Thymus (tissue), 11 donors: ENCODE measurements at regions not wholly inside any gene's neighbourhood (a gene's known extent, or its start where the extent isn't known, plus 50 kb on each side); places are given as distances from the start of the nearest gene placed in this dataset.
A peak's percentile ranks its signal among the peaks of the same experiment; 100 is the strongest.

ENCODE experiments used
- DNase-seq, 9 donors: peaks; one replicate each; pipeline ENCODE4 v3.0.0-alpha.2; 2013; ENCODE audit warnings: low spot score in 9 of 9, low read depth in 6 of 9, missing footprints in 1 of 9
- H3K27ac ChIP-seq, 2 donors: one replicate each; pipeline ENCODE4 v1.5.1; 2013; ENCODE audit warnings: control low read depth in 1 of 2, low read depth in 1 of 2, low read length in 1 of 2, mild to moderate bottlenecking in 1 of 2, moderate library complexity in 1 of 2
- H3K27me3 ChIP-seq, 2 donors: one replicate each; pipeline ENCODE4 v1.5.1; 2013; ENCODE audit warnings: low read length in 1 of 2; ENCODE audit not compliant: control insufficient read depth in 2 of 2, insufficient read depth in 1 of 2
- H3K36me3 ChIP-seq, 2 donors: one replicate each; pipeline ENCODE4 v1.5.1; 2013; ENCODE audit warnings: low read length in 1 of 2, mild to moderate bottlenecking in 1 of 2, moderate library complexity in 1 of 2; ENCODE audit not compliant: control insufficient read depth in 2 of 2, insufficient read depth in 2 of 2
- H3K4me1 ChIP-seq, 2 donors: one replicate each; pipeline ENCODE4 v1.5.1; 2013; ENCODE audit warnings: low read length in 2 of 2; ENCODE audit not compliant: control insufficient read depth in 2 of 2, insufficient read depth in 2 of 2
- H3K4me3 ChIP-seq, 2 donors: one replicate each; pipeline ENCODE4 v1.5.1; 2013; ENCODE audit warnings: low read length in 2 of 2, control low read depth in 1 of 2, mild to moderate bottlenecking in 1 of 2
- H3K9me3 ChIP-seq, 2 donors: one replicate each; pipeline ENCODE4 v1.5.1; 2013; ENCODE audit warnings: low read length in 1 of 2, mild to moderate bottlenecking in 1 of 2; ENCODE audit not compliant: control insufficient read depth in 2 of 2, insufficient read depth in 1 of 2
- WGBS: extraction: QIAGEN DNeasy Blood & Tissue Kit; methylation state at CpG from one replicate; pipeline ENCODE4 v1.1.7; 2013; 5-methylcytosine and 5-hydroxymethylcytosine counted together
- donor health status: healthy.

GRCh38 chr3:64454179-64454578, 228.9 kb upstream of the PRICKLE2 start:
- H3K9me3 ChIP-seq = no peaks in the 10 kb centered on the region
- WGBS = 76% methylated on average over 3 of the region's 3 CpGs

DNA sequence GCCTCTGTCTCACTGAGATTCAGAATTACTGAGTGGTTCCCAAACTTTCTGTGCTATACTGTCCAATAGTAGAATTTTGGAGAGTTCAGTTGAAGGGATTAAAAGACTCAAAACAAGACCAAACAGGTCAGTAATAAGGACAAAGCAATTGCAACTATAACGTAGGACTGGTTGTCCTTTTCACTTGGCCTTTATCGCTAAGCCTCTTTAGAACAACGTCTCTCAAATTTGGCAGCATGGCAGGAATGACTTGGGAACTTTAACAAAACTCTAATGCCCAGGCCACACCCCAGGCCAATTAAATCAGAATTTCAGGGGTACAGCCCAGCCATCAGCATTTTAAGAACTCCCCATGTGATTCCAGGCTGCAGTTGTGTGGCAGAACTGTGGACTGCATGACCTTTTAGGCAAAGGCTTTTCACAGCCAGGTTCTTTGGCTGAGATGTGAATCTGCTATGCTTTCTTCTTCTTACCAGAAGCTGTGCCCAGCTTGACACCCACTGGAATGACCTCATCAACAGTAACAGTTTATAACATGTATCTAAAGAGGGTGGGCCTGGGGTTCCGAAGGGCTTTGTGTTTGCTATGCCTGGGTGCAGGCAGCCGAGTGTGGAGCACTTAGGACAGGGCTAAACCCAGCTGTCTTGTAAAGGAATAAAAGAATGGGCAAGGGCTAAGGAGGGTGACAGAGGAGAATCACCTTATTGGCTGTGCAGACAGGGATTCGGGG, 226.2 kb upstream of the PRICKLE2 start:
- no peaks in the 10 kb centered on the region for H3K4me1 ChIP-seq
- H3K9me3 ChIP-seq = no peaks in the 10 kb centered on the region
- WGBS = 92% methylated on average over 6 of the region's 6 CpGs
- no peak overlapping the region for H3K27ac ChIP-seq
- no peak overlapping the region for H3K4me3 ChIP-seq
- no peak for DNase-seq
- no peaks in the 10 kb centered on the region for H3K36me3 ChIP-seq
- H3K27me3 ChIP-seq = peaks cover 0 to 2% of the 10 kb centered on the region in 2 donors

More at GRCh38 chr3:64454179-64454578, 228.9 kb upstream of the PRICKLE2 start:
- DNase-seq = no peak
- no peak overlapping the region for H3K27ac ChIP-seq
- H3K27me3 ChIP-seq = no peaks in the 10 kb centered on the region
- no peak overlapping the region for H3K4me3 ChIP-seq
- no peaks in the 10 kb centered on the region for H3K36me3 ChIP-seq
- H3K4me1 ChIP-seq = no peaks in the 10 kb centered on the region

DNA sequence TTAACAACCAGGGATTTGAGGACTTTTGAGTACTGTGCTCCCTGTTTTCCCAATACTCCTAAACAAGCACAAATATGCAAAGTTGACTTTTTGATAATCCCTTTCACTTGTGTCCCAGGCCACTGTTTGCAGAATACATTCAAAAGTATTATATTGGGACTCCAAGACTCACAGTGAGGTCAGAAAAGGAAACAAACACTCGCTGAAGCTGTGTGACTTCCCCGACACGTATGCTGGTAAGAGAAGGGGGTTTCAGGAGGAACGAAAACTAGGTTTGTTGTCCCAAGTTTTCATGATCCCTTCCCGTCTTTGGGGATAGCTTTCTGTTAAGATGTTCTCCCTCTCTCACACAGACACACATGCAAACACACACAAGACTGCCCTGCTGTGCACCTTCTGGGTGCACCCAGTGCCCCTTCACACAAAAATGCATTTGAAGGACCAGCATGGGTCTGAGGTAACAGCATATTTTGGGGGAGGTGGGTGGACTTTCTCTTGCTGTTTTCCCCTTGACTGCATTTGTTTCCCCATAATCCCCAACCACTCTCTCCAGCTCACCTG, 225.2 kb upstream of the PRICKLE2 start:
- Histone ChIP-seq H3K4me1 (no peaks in the 10 kb centered on the region), H3K27ac (no peak overlapping the region), H3K9me3 (no peaks in the 10 kb centered on the region), H3K27me3 (peaks cover 9 to 11% of the 10 kb centered on the region in 2 donors), H3K36me3 (no peaks in the 10 kb centered on the region), H3K4me3 (no peak overlapping the region)
- 50% methylated on average over 5 of the region's 5 CpGs for WGBS
- no peak for DNase-seq

- no peak overlapping the region for H3K4me3 ChIP-seq
- peaks cover 20 to 26% of the 10 kb centered on the region in 2 donors for H3K27me3 ChIP-seq
- no peak for DNase-seq
- no peaks in the 10 kb centered on the region for H3K4me1 ChIP-seq
- no peaks in the 10 kb centered on the region for H3K36me3 ChIP-seq
- no peak overlapping the region for H3K27ac ChIP-seq
- WGBS = 95% methylated on average over 2 of the region's 2 CpGs
- H3K9me3 ChIP-seq = no peaks in the 10 kb centered on the region
Observed at GRCh38 chr3:64449026-64449425, 223.8 kb upstream of the PRICKLE2 start.

GRCh38 chr3:64445944-64446300, 220.7 kb upstream of the PRICKLE2 start:
- WGBS = 74% methylated on average over 5 of the region's 5 CpGs
- H3K4me1 ChIP-seq = no peaks in the 10 kb centered on the region
- H3K36me3 ChIP-seq = no peaks in the 10 kb centered on the region
- H3K27ac ChIP-seq = no peak overlapping the region
- no peaks in the 10 kb centered on the region for H3K9me3 ChIP-seq
- H3K27me3 ChIP-seq = peaks cover 20 to 47% of the 10 kb centered on the region in 2 donors
- H3K4me3 ChIP-seq = no peak overlapping the region
- no peak for DNase-seq

DNA sequence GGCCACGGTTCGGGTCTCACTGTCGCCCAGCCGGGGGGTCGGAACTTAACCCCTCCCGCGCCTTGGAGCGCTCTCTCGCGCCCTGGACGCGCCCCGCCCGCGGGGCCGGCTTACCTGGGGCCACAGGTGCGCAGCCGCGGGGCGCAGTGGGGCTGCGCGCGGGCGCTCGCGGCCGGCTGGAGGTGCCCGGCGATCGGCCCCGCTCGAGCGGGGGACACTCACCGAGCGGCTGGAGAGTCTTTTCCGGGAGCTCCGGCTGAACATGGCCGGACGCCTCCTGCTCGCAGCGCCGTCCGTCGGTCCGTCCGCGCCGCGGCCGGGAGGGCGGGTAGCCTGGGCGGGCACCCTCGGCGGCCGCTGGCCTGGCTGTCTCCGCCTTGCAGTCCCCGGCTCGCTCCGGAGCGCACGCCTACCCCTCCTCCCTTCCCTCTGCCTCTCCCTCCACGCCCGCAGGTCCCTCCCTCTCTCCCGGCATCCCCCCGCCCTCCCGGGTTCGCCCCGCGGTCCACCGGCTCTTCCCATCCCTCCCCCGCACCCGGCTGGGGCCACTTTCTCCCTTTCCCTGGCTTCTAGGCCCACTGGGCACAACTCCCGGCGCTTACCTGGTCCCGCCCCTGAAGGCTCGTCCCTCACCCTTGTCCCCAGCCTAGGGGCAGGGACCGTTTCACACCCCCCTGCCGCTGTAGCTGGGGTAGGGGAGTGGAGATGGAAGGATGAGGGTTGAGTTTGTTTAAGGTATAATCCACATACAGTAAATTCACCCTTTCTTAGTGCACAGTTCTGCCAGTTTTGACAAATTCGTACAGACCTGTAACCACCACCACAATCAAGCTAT, 220.1 kb upstream of the PRICKLE2 start:
- WGBS = 5% methylated on average over 77 of the region's 79 CpGs
- H3K27ac ChIP-seq = no peak overlapping the region
- no peaks in the 10 kb centered on the region for H3K4me1 ChIP-seq
- H3K4me3 ChIP-seq = peak overlapping the region in 1 of 2 donors; percentile 26
- no peaks in the 10 kb centered on the region for H3K9me3 ChIP-seq
- peaks cover 20 to 47% of the 10 kb centered on the region in 2 donors for H3K27me3 ChIP-seq
- H3K36me3 ChIP-seq = no peaks in the 10 kb centered on the region
- no peak for DNase-seq

DNA sequence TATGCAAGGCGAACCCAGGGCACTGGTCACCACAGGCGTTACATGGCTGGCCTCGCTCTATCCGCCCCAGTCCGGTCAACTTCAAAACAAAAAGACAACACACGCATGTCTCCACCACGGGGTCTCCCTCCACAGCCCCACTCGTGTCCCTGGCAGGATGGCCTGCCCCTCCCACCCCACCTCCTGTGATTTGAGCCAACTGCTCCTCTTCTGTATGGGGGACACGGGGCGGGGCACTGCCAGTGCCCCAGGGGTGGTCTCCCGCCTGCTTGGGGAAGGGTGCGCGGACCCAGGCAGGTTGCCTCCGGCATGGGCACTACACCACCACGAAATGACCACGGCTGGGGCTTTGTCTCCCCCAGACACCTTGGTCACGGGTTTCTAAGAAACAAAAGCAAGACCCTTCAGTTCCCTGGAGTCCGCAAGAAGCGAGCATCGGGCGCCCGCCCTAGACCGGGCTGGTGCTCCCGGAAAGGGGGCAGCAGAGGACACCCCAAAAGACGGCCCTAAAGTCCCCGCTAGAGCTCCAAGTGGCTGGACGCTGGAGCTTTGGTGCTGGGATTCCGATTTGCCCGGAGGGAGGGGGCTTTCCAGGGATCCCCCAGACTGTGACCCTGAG, 219.3 kb upstream of the PRICKLE2 start:
- no peak for DNase-seq
- Histone ChIP-seq H3K27ac (no peak overlapping the region), H3K27me3 (peaks cover 20 to 47% of the 10 kb centered on the region in 2 donors), H3K36me3 (no peaks in the 10 kb centered on the region), H3K9me3 (no peaks in the 10 kb centered on the region), H3K4me1 (no peaks in the 10 kb centered on the region), H3K4me3 (peak overlapping the region in 1 of 2 donors; percentile 26)
- WGBS = 24% methylated on average over 29 of the region's 29 CpGs

- DNase-seq = no peak
- no peaks in the 10 kb centered on the region for H3K36me3 ChIP-seq
- H3K4me1 ChIP-seq = no peaks in the 10 kb centered on the region
- 64% methylated on average over 16 of the region's 16 CpGs for WGBS
- no peaks in the 10 kb centered on the region for H3K9me3 ChIP-seq
- H3K4me3 ChIP-seq = no peak overlapping the region
- peaks cover 20 to 49% of the 10 kb centered on the region in 2 donors for H3K27me3 ChIP-seq
- H3K27ac ChIP-seq = no peak overlapping the region
Observed at GRCh38 chr3:64443546-64444381, 218.5 kb upstream of the PRICKLE2 start.
